ENCODE measurements at regions not wholly inside any gene's neighbourhood (a gene's known extent, or its start where the extent isn't known, plus 50 kb on each side); places are given as distances from the start of the nearest gene placed in this dataset.

DNA sequence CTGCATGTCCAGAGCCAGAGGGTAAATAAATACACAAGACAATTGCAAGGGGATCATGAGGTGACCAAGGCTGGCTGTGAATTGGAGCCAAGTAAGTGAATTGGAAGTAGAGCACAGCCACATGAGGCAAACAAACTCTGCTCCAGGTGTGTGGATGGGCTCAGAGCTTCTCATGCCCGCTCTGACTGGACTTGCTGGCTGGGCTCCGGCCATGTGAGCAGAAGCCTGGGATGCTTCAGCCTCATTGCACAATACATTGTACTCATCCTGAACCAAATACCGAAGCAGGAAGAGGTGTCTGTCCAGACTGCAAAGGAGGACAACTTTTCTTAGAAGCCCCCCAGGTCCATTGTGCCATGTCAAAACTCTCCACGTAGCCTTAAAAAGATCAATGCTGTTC, 193.0 kb downstream of the TTC8 start:
- H3K27me3 ChIP-seq (ENCODE audit: insufficient read depth, low read length) = no peaks in the 10 kb centered on the region
- Mint-ChIP-seq H3K9me3 (no peaks in the 10 kb centered on the region), H3K4me3 (no peak overlapping the region), H3K27me3 (peaks cover 17 to 39% of the 10 kb centered on the region in 2 donors), H3K36me3 (no peaks in the 10 kb centered on the region), H3K4me1 (peaks cover 0 to 2% (median 0%) of the 10 kb centered on the region in 4 donors), H3K27ac (no peak overlapping the region)
- H3K4me1 ChIP-seq (ENCODE audit: insufficient read depth, low read length) = no peaks in the 10 kb centered on the region
- no peak for DNase-seq
- H3K27ac ChIP-seq (ENCODE audit: low read depth, low read length) = no peak overlapping the region
- H3K4me3 ChIP-seq (ENCODE audit: low read length in 2 of 2) = no peak overlapping the region
- H3K9me3 ChIP-seq (ENCODE audit: control insufficient read depth in 1 of 2, low read length in 2 of 2) = no peaks in the 10 kb centered on the region
- ChIA-PET POLR2A (ENCODE audit: partially characterized antibody) (no interaction called here), CTCF (ENCODE audit: partially characterized antibody) (interaction anchor here (1.0 kb wide), 1 partner anchor 9 kb away, joined by 4 read pairs; no protein-coding TSS in a partner anchor)
- intact Hi-C loops (cut with micrococcal nuclease) = loop anchor here (5.0 kb wide), 1 partner anchor 350 kb away; no protein-coding TSS in a partner anchor
- no peaks in the 10 kb centered on the region for H3K36me3 ChIP-seq (ENCODE audit: insufficient read depth, low read length)

DNA sequence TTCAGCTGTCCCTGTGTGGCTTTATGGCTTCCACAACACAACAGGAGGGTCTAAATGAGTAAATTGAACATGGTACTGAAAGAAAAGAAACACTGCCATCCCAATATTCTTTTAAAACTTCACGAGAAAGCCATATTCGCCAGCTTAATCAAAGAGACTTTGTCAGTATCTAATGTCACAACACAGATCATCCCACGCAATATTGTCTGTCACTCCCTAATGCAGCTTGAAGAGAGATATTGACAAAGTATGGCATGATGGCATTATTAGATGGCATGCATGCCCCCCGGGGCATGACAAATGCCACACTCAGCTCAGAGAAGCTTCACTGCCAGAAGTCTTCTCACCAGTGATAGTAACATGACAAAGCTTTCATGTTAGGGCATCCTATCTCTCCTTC, 197.8 kb downstream of the TTC8 start:
- Histone ChIP-seq H3K27ac (ENCODE audit: low read depth, low read length) (no peak overlapping the region), H3K4me3 (ENCODE audit: low read length in 2 of 2) (no peak overlapping the region), H3K36me3 (ENCODE audit: insufficient read depth, low read length) (no peaks in the 10 kb centered on the region), H3K9me3 (ENCODE audit: control insufficient read depth in 1 of 2, low read length in 2 of 2) (no peaks in the 10 kb centered on the region), H3K27me3 (ENCODE audit: insufficient read depth, low read length) (peaks cover 6% of the 10 kb centered on the region), H3K4me1 (ENCODE audit: insufficient read depth, low read length) (peaks cover 5% of the 10 kb centered on the region)
- DNase-seq = no peak
- ChIA-PET CTCF (ENCODE audit: partially characterized antibody) (no interaction called here), POLR2A (ENCODE audit: partially characterized antibody) (no interaction called here)
- H3K4me1 Mint-ChIP-seq = no peaks in the 10 kb centered on the region
- H3K4me3 Mint-ChIP-seq = no peak overlapping the region
- intact Hi-C loops (cut with micrococcal nuclease) = no loop called here
- H3K27me3 Mint-ChIP-seq = peaks cover 37 to 46% of the 10 kb centered on the region in 2 donors
- no peak overlapping the region for H3K27ac Mint-ChIP-seq
- H3K9me3 Mint-ChIP-seq = peaks cover 0 to 4% (median 0%) of the 10 kb centered on the region in 8 donors
- no peaks in the 10 kb centered on the region for H3K36me3 Mint-ChIP-seq

DNA sequence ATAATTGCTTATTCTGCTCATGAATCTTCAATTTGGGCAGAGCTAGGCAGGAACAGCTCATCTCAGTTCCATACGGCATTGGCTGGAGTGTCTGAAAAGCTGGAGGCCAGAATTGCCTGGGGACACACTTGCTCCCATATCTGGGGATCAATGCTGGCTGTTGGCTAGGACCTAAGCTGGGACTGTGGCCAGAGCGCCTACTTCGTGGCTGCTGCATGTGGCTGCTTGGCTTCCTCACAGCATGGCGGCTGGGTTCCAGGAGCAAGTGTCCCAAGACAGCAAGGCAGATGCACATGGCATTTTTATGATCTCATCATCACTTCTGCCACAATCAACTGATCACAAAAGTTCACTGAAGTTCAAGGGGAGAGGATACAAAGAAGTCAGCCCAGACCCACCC, 200.2 kb downstream of the TTC8 start:
- H3K4me3 Mint-ChIP-seq = no peak overlapping the region
- CTCF ChIA-PET (ENCODE audit: partially characterized antibody) = interaction anchor here (1.4 kb wide), 1 partner anchor 889 kb away, joined by 3 read pairs; no protein-coding TSS in a partner anchor

DNA sequence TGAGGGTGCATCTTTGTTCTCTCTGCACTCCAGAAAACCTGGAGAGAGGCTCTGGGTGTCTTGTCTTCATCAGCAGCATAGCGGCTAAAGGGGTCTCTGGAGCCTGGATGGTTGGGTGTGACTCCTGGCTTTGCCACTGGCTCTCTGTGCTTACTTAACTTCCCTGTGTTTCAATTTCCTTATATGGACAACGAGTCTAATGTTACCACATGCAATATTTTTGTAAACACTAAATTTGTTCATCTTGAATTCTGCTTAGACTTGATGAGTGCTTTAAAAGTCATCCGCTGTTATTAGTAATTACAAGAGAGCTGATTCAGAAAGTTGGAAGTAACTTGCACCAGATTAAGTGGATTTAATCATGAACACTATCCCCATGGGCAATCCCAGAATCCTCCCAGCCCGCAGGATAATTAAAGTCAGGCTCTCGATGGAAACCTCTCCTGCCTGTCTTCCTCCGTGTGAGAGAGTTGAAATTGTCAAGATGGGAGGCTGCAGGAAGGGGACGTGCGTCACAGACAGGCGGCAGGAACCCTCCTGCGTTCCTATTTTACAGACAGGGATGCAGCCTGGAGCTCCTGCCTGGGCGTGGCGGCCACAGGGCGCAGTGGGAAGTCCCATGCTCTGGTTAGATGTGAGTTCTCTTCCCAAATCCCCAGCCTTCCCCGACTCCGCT, 201.2 kb downstream of the TTC8 start:
- Mint-ChIP-seq H3K4me1 (peaks cover 5 to 13% (median 9%) of the 10 kb centered on the region in 4 donors), H3K9me3 (peaks cover 0 to 14% (median under 1%) of the 10 kb centered on the region in 8 donors), H3K27me3 (peaks cover 47 to 60% of the 10 kb centered on the region in 2 donors), H3K27ac (no peak overlapping the region), H3K4me3 (peak overlapping the region in 3 of 8 donors; percentile 13 to 24 (median 18)), H3K36me3 (no peaks in the 10 kb centered on the region)
- Histone ChIP-seq H3K36me3 (ENCODE audit: insufficient read depth, low read length) (no peaks in the 10 kb centered on the region), H3K27ac (ENCODE audit: low read depth, low read length) (no peak overlapping the region), H3K27me3 (ENCODE audit: insufficient read depth, low read length) (peaks cover 15% of the 10 kb centered on the region), H3K4me3 (ENCODE audit: low read length in 2 of 2) (no peak overlapping the region), H3K4me1 (ENCODE audit: insufficient read depth, low read length) (peaks cover 11% of the 10 kb centered on the region), H3K9me3 (ENCODE audit: control insufficient read depth in 1 of 2, low read length in 2 of 2) (no peaks in the 10 kb centered on the region)
- POLR2A ChIA-PET (ENCODE audit: partially characterized antibody) = no interaction called here
- intact Hi-C loops (cut with micrococcal nuclease) = loop anchor here (5.0 kb wide), 1 partner anchor 742 kb away; no protein-coding TSS in a partner anchor
- CTCF ChIA-PET (ENCODE audit: partially characterized antibody) = interaction anchor here (0.9 to 4.4 kb wide), 4 partner anchors 15 to 888 kb away, joined by 3 to 37 read pairs (median 8); no protein-coding TSS in a partner anchor
- DNase-seq = no peak

More for the DNA sequence above, 200.2 kb downstream of the TTC8 start:
- Mint-ChIP-seq H3K9me3 (peaks cover 0 to 11% (median 0%) of the 10 kb centered on the region in 8 donors), H3K27me3 (peaks cover 44 to 55% of the 10 kb centered on the region in 2 donors), H3K27ac (no peak overlapping the region), H3K4me1 (peaks cover 5 to 13% (median 9%) of the 10 kb centered on the region in 4 donors), H3K36me3 (no peaks in the 10 kb centered on the region)
- H3K27me3 ChIP-seq (ENCODE audit: insufficient read depth, low read length) = peaks cover 15% of the 10 kb centered on the region
- peaks cover 11% of the 10 kb centered on the region for H3K4me1 ChIP-seq (ENCODE audit: insufficient read depth, low read length)
- intact Hi-C loops (cut with micrococcal nuclease) = loop anchor here (5.0 kb wide), 1 partner anchor 743 kb away; no protein-coding TSS in a partner anchor
- no peaks in the 10 kb centered on the region for H3K9me3 ChIP-seq (ENCODE audit: control insufficient read depth in 1 of 2, low read length in 2 of 2)
- H3K36me3 ChIP-seq (ENCODE audit: insufficient read depth, low read length) = no peaks in the 10 kb centered on the region
- no peak for DNase-seq
- POLR2A ChIA-PET (ENCODE audit: partially characterized antibody) = no interaction called here
- no peak overlapping the region for H3K27ac ChIP-seq (ENCODE audit: low read depth, low read length)
- H3K4me3 ChIP-seq (ENCODE audit: low read length in 2 of 2) = no peak overlapping the region

DNA sequence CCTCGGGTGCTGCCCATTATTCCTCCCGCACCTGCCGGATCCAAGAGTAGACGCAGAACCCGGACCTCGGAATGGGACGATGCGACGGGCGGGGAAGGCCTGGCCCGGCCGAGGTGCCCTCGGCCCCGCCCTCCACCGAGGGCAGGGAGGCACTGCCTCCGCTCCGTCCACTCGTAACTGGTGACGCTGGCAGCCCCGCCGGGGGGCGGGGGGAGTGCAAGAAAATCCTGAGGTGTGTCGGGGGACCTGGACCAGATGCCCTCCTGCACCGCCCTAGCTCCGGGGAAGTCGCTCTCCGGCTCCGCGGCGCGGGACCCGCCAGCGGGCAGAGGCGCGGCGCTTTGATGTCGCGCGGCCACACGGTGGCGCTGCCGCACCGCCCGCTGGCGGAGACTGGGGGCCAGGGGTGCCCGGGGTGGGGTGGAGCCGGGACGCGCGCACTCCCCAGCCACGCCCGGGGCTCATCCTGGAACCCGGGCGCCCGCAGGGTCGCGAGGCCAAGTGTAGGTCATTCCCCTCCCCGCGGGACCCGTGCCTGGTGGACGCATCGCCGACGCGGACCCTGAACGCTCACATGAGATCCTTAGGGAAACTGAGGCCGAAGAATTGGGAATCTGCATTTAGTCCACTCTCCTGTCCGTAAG, 202.8 kb downstream of the TTC8 start:
- intact Hi-C loops (cut with micrococcal nuclease) = loop anchor here (1.0 to 5.0 kb wide), 2 partner anchors 740 to 888 kb away; no protein-coding TSS in a partner anchor
- Mint-ChIP-seq H3K4me3 (peak overlapping the region; percentile 52 to 76 (median 68)), H3K36me3 (no peaks in the 10 kb centered on the region), H3K9me3 (peaks cover 0 to 14% (median under 1%) of the 10 kb centered on the region in 8 donors), H3K27me3 (peaks cover 41 to 52% of the 10 kb centered on the region in 2 donors), H3K27ac (no peak overlapping the region), H3K4me1 (peaks cover 5 to 13% (median 9%) of the 10 kb centered on the region in 4 donors)
- POLR2A ChIA-PET (ENCODE audit: partially characterized antibody) = no interaction called here
- DNase-seq = peak; percentile 46 to 65 (median 57)
- no peak overlapping the region for H3K27ac ChIP-seq (ENCODE audit: low read depth, low read length)
- CTCF ChIA-PET (ENCODE audit: partially characterized antibody) = interaction anchor here (0.6 to 4.4 kb wide), 13 partner anchors 8 to 894 kb away, joined by 3 to 37 read pairs (median 4); no protein-coding TSS in a partner anchor
- H3K4me1 ChIP-seq (ENCODE audit: insufficient read depth, low read length) = peaks cover 11% of the 10 kb centered on the region
- no peaks in the 10 kb centered on the region for H3K36me3 ChIP-seq (ENCODE audit: insufficient read depth, low read length)
- H3K27me3 ChIP-seq (ENCODE audit: insufficient read depth, low read length) = peaks cover 15% of the 10 kb centered on the region
- H3K9me3 ChIP-seq (ENCODE audit: control insufficient read depth in 1 of 2, low read length in 2 of 2) = no peaks in the 10 kb centered on the region
- peak overlapping the region; percentile 17 to 42 for H3K4me3 ChIP-seq (ENCODE audit: low read length in 2 of 2)

DNA sequence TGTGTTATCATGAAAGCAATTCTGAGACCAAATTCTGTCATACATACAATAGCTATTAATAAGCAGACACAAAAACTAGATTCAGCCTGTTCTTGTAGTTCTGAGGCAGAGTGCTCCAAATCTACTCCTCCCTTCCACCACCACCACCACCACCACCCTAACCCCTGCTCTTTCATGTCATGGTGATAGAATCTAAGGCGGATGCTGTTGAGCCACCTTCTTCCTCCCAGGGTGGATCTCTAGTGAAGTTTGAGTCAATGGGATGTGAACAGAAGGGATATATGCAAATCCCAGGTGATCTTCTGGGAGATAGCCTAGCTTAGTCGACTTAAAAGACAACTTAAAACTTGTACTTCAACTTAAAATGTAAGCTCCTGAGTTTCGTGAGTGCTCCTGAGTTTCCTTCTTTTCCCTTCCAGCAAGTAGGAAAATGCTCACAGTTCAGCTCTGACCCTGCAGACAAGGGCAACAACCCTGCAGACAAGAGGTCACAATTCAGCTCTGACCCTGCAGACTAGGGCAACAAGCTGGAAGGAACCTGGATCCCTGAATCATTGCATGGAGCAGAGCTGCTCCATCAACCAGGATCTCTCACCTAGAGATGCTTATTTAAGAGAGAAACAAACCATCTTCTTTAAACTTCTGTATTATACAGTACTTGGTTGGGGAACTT, 204.1 kb downstream of the TTC8 start:
- H3K27me3 ChIP-seq (ENCODE audit: insufficient read depth, low read length) = peaks cover 15% of the 10 kb centered on the region
- Mint-ChIP-seq H3K9me3 (peaks cover 0 to 14% (median under 1%) of the 10 kb centered on the region in 8 donors), H3K27me3 (peaks cover 31 to 42% of the 10 kb centered on the region in 2 donors)

More for the DNA sequence above, 204.1 kb downstream of the TTC8 start:
- Histone ChIP-seq H3K9me3 (ENCODE audit: control insufficient read depth in 1 of 2, low read length in 2 of 2) (no peaks in the 10 kb centered on the region), H3K4me3 (ENCODE audit: low read length in 2 of 2) (no peak overlapping the region), H3K36me3 (ENCODE audit: insufficient read depth, low read length) (no peaks in the 10 kb centered on the region), H3K27ac (ENCODE audit: low read depth, low read length) (no peak overlapping the region), H3K4me1 (ENCODE audit: insufficient read depth, low read length) (peaks cover 11% of the 10 kb centered on the region)
- Mint-ChIP-seq H3K36me3 (no peaks in the 10 kb centered on the region), H3K4me1 (peaks cover 5 to 13% (median 9%) of the 10 kb centered on the region in 4 donors), H3K27ac (peak overlapping the region in 1 of 7 donors; percentile 30), H3K4me3 (peak overlapping the region in 5 of 8 donors; percentile 50 to 76 (median 66))
- DNase-seq = no peak
- POLR2A ChIA-PET (ENCODE audit: partially characterized antibody) = no interaction called here
- intact Hi-C loops (cut with micrococcal nuclease) = loop anchor here (5.0 kb wide), 1 partner anchor 739 kb away; no protein-coding TSS in a partner anchor
- CTCF ChIA-PET (ENCODE audit: partially characterized antibody) = interaction anchor here (0.8 to 4.4 kb wide), 9 partner anchors 12 to 893 kb away, joined by 3 to 37 read pairs (median 4); no protein-coding TSS in a partner anchor
